SHP77 treated with DMSO at 0.1 percent for 48 hours (cell line): ENCODE measurements at regions not wholly inside any gene's neighbourhood (a gene's known extent, or its start where the extent isn't known, plus 50 kb on each side); places are given as distances from the start of the nearest gene placed in this dataset.

ENCODE experiments used
- DNase-seq: peaks from one replicate; lab custom pipeline; 2025; lab: John Stamatoyannopoulos, UW

GRCh38 chr7:85573346-85573745 lies 386.5 kb upstream of the SEMA3D start:
- DNase-seq, result no peak

GRCh38 chr7:85570898-85571297 lies 384.0 kb upstream of the SEMA3D start:
- DNase-seq, result no peak

- no peak for DNase-seq
Observed at GRCh38 chr7:85567983-85568382, 381.1 kb upstream of the SEMA3D start.

DNA sequence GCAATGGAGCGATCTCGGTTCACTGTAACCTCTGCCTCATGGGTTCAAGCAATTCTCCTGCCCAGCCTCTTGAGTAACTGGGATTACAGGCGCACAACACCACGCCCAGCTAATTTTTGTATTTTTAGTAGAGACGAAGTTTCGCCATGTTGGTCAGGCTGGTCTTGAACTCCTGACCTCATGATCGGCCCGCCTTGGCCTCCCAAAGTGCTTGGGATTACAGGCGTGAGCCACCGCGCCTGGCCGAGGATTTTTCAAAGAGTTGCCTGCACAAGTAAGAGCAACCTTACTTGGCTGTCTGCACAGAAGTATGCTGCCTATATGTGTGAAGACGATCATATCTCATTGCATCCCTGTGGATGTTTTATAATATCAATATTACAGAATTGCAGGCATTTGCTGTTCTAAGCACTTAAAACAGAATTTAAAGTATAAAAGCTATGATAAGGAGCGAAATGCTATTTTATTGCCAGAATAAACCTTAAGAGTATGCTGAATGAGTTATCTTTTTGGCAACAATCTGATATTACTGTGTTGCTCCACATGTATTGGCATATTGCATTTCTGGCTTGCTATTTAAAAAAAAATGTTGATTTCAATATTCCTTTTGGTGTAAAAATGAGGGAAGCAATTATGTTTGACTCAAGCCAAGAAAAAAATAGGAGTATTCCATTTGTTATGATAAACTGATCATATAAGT lies 379.4 kb upstream of the SEMA3D start:
- no peak for DNase-seq

DNA sequence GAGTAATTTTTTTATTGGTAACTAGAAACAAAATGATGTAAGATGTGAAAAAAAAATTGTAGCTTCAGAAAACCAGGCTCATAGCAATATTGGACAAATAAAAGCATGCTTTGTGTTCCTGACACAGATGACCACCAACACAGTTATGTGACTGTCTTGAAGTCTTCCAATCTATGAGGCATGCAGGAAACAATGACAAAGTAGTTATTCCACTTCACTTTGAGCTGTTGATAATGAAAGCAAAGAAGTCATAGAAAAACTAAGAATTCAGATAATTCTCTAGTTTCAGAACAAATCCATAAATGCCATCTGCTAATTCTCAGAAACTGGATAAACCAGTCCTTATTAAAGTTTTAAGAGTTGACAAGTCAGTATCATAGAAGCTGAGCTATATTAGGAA lies 378.4 kb upstream of the SEMA3D start:
- DNase-seq, result no peak

DNA sequence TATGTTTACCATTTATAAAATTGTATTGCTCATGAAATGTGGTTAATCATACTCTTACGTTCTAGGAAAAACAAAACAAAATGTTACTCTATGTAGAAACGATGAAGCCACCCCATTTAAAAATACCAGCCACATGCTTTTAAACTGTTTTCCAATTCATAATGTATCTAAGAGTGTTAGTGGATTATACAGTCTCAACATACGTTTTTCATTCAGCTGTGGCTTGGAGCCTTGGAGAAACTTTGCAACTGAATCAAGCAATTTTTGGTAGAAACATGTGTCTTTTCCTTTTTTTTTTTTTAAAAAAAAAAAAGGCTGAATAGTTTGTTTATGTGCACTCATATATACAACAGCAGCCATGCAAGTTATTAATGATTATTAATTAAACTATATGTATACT lies 378.0 kb upstream of the SEMA3D start:
- no peak for DNase-seq

GRCh38 chr7:85561706-85562105 lies 374.9 kb upstream of the SEMA3D start:
- no peak for DNase-seq

DNA sequence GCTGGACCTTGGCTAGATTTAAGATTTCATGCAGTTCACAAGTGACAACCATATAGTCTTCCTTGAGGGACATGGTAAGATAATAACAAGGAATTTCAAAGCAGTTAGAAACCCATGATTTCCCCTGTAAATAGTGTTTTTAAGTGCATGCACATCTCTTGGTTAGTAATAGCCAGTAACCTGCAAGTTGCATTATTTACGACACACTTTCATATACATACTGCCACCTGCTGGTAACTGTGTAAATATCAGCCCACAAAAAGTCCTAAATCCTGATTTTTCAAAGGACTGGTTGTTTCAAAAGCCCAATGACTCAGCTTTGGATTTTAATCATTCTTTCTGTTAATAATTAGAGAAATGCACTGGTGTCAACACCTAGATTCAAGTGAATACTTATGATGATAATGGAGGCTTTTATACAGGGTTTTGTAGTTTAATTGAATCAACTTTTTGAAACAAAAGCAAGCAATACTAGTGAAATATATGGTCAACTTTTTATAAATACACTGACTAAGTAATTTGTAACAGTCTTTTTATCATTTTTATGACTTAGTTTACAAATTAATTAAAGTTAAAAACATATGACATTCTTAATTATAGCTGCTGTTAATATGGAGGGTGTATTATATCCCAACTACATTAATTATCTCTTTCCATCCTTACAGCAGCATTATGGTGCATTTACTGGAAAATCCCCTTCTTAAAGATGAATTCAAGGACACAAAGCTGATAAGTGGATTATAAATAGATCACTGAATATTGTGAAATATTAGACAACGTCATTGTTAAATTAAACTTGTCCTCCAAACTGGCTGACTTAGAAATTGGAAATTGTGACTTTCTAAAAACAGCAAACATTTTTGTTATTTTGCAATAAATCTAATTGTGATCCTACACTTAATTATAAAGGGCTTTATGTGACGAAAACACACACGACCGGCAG lies 367.7 kb upstream of the SEMA3D start:
- DNase-seq, result peak; percentile 7

DNA sequence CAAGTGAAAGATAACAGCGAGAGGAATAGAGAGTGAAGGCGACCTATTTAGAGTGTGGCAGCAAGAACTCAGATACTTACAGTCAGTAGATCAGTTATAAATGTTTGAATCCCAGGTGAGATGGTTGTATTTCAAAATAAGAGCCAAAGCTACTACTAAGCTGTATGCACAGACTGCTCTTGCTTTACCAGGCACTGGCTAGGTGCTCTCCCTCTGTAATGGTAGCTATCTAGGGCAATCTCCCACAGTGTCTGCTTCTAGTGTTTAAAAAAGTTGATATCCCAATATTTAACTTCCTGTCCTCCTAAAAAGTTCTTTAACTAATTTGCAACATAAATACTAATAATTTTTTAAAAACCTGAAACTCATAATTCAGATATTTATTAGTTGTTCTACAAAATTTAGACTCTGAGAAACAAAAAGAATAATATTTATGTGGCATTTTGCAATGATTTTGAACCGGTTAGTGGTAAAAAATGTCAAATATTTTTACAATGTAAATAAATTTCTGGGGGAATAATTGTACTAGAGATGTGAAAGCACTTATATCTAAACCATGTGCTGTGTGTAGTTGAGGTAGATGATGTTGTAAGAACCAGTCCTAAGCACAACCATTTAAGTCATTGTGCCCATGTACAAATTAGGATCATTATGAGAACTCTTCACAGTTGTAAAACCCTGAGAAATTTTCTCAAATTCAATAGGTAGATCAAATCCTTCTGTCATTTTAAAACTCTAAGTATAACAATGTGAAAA lies 349.3 kb upstream of the SEMA3D start:
- DNase-seq, result no peak

DNA sequence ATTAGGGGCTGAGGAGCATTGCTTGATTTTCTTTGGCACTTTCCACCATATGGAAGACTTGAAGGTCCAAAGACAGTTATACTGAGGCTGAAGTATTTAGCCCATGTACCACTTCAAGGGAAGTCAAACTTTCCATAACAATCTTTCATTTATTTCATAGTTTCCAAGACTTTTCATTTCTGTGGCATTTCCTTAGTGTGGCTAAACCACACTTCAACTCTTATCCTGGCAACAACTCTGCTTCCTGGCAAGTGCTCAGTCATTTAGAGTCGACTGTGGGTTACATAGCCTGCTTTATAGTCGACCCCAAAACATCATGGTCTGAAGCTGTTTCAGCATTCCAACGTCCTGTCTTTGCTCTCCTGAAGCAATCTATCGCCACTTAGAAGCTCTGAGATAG lies 343.0 kb upstream of the SEMA3D start:
- DNase-seq, result no peak

GRCh38 chr7:85529201-85529600 lies 342.3 kb upstream of the SEMA3D start:
- no peak for DNase-seq

GRCh38 chr7:85528581-85528980 lies 341.7 kb upstream of the SEMA3D start:
- DNase-seq, result no peak

DNA sequence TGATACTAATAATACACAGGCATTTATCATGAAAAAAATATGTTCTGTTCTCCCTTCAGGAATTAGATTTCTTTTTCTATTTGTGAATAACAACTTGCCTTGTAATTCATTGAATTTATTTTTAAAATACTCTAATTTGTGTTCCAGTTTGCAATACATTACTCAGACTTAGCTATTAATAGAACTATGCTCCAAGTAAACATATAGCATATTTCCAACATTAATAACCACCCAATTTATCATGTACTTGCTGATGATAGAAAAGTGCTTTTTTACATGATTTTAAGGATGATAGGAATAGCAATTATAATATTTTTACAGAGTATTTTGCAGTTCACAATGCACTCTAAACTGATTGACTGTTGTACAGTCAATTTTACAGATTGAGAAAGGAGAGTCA lies 338.8 kb upstream of the SEMA3D start:
- DNase-seq, result no peak

DNA sequence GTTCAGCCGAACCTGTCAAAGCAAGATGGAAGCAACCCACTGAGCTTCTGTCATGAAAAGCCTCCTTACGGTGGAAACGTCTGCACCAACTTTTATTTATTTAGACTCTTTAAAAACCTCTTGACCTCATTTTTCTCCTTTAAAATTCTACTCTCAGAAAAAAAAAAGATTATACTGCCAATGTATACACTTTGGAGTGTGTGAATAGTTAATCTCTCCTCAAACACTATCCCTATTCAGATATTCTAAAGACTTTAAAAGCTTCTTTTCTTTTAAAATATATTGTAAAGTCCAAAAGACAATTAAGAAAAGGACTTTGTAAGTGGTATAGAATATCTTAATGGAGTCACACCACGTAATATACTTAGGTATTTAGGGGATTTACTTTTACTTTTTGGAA lies 335.2 kb upstream of the SEMA3D start:
- no peak for DNase-seq

DNA sequence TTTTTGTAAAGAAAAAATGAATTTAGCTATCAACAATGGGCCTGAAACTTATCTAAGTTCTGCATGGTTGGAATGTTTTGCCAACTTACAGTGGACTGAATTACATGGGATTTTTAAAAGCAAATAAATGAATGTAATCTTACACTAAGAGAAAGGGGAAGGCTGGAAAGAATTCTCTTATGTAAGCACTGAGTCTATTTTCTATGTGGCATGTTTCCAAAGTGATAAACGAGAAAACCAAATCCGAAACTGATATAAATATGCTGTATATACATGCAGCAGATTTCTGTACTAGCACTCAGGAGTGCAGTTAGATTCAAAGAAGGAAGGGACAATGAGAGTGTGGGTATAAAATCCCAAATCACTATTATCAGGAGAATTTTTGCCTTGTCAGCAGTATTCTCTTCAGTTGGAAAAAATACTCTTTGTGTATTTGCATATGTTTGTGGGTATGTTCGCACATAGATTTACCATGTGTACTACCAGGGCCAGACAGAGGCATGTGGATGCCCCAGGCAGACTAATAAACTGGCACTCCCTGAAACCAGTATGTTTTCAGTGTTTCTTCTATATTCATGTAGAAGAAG lies 334.3 kb upstream of the SEMA3D start:
- DNase-seq, result no peak

- DNase-seq, result no peak
Observed at GRCh38 chr7:85520175-85520574, 333.3 kb upstream of the SEMA3D start.

- DNase-seq, result no peak
Observed at GRCh38 chr7:85516675-85517074, 329.8 kb upstream of the SEMA3D start.

DNA sequence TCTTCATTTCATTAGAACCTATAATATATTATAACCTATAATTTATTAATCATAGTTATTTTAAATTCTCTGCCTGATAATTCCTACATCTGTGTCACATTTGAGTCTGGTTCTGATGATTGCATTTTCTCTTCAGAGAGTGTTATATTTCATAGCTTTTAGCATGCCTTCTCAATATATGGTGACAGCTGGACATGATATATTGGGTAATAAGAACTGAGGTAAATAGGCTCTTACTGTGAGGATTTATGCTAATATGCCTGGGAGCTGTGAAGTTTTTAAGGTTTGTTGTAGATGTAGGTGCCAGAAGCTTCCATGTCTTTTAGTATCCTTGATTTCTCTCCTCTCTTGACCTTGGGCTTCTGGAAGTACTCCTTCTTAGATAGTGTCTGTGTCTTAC lies 325.9 kb upstream of the SEMA3D start:
- peak; percentile 69 for DNase-seq

GRCh38 chr7:85510287-85510686 lies 323.4 kb upstream of the SEMA3D start:
- no peak for DNase-seq

DNA sequence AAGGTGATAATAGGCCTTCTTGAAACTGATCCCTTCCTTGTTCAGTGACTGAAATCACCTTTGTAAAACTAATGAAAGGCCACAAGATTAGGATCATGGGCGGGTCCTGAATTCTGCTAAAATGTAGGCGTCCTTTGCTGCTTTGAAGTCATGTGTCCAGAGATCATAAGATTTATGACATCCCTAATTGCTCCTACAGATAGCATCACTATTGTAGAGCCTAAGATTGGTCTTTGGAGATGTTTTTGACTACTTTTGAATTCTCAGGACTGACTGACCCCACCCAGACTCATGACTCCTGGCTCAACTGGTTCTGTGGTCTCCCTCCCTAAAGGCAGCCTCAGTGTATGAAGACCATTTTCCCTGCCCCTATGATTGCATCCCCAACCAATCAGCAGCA lies 322.6 kb upstream of the SEMA3D start:
- DNase-seq, result no peak

- DNase-seq, result no peak
Observed at GRCh38 chr7:85508642-85509410, 322.0 kb upstream of the SEMA3D start.

DNA sequence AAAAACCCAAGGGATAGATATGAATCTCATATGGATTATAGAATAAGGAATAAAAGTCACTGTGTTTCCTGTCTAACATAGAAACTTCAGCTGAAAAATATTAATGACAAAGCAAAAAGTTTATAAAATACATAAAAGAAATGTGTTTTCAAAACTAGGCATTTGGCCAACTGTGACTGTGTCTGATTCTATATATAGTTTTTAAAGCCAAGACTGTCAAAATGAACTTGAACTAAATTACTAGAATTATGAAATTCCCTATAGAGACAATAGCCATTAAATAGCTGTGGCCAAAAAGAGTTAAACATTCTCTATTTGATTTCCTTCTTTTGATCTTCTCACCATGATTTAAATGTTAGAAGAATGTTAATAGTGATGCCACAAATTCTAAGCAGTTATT lies 311.2 kb upstream of the SEMA3D start:
- DNase-seq, result no peak
